ENCODE measurements at regions not wholly inside any gene's neighbourhood (a gene's known extent, or its start where the extent isn't known, plus 50 kb on each side); places are given as distances from the start of the nearest gene placed in this dataset.

GRCh38 chr13:73212482-73212881 is 153.7 kb downstream of the KLF5 start:
- POLR2A ChIA-PET = no interaction called here
- Histone ChIP-seq H3K4me1 (ENCODE audit: insufficient read depth, low read length) (no peaks in the 10 kb centered on the region), H3K27me3 (ENCODE audit: control insufficient read depth in 1 of 2, insufficient read depth in 2 of 2, low read length in 2 of 2) (no peaks in the 10 kb centered on the region), H3K36me3 (ENCODE audit: insufficient read depth, low read length) (no peaks in the 10 kb centered on the region), H3K9me3 (ENCODE audit: control insufficient read depth in 1 of 2, insufficient read depth in 1 of 2, low read length in 2 of 2) (no peaks in the 10 kb centered on the region), H3K4me3 (ENCODE audit: low read length) (no peak overlapping the region), H3K27ac (ENCODE audit: low read depth in 1 of 2, low read length in 2 of 2) (no peak overlapping the region)
- H3K27me3 Mint-ChIP-seq = no peaks in the 10 kb centered on the region
- no peak overlapping the region for H3K27ac Mint-ChIP-seq
- no peak for TF ChIP-seq CTCF (IDR thresholded peaks at IDR 0.05)
- CTCF ChIA-PET = no interaction called here
- H3K4me3 Mint-ChIP-seq = no peak overlapping the region
- no peak for DNase-seq
- peaks cover 14% of the 10 kb centered on the region for H3K4me1 Mint-ChIP-seq (ENCODE audit: low read depth)
- ATAC-seq (ENCODE audit: poor library complexity) = no peak
- no peaks in the 10 kb centered on the region for H3K36me3 Mint-ChIP-seq (ENCODE audit: low read depth)
- intact Hi-C loops (cut with DNase I, micrococcal nuclease) = no loop called here
- no peaks in the 10 kb centered on the region for H3K9me3 Mint-ChIP-seq

GRCh38 chr13:73210218-73210883 is 151.5 kb downstream of the KLF5 start:
- Mint-ChIP-seq H3K4me3 (no peak overlapping the region), H3K27me3 (no peaks in the 10 kb centered on the region), H3K27ac (no peak overlapping the region), H3K36me3 (ENCODE audit: low read depth) (no peaks in the 10 kb centered on the region), H3K4me1 (ENCODE audit: low read depth) (peaks cover 14% of the 10 kb centered on the region), H3K9me3 (no peaks in the 10 kb centered on the region)
- CTCF ChIA-PET = no interaction called here
- ATAC-seq (ENCODE audit: poor library complexity) = no peak
- TF ChIP-seq CTCF (IDR thresholded peaks at IDR 0.05) = no peak
- Histone ChIP-seq H3K9me3 (ENCODE audit: control insufficient read depth in 1 of 2, insufficient read depth in 1 of 2, low read length in 2 of 2) (no peaks in the 10 kb centered on the region), H3K4me3 (ENCODE audit: low read length) (no peak overlapping the region), H3K36me3 (ENCODE audit: insufficient read depth, low read length) (no peaks in the 10 kb centered on the region), H3K27ac (ENCODE audit: low read depth in 1 of 2, low read length in 2 of 2) (no peak overlapping the region), H3K4me1 (ENCODE audit: insufficient read depth, low read length) (no peaks in the 10 kb centered on the region), H3K27me3 (ENCODE audit: control insufficient read depth in 1 of 2, insufficient read depth in 2 of 2, low read length in 2 of 2) (no peaks in the 10 kb centered on the region)
- DNase-seq = no peak
- POLR2A ChIA-PET = no interaction called here
- intact Hi-C loops (cut with DNase I, micrococcal nuclease) = no loop called here

GRCh38 chr13:73204952-73205351 is 146.1 kb downstream of the KLF5 start:
- Mint-ChIP-seq H3K4me1 (ENCODE audit: low read depth) (no peaks in the 10 kb centered on the region), H3K27me3 (peaks cover 5% of the 10 kb centered on the region), H3K4me3 (no peak overlapping the region), H3K27ac (no peak overlapping the region), H3K36me3 (ENCODE audit: low read depth) (no peaks in the 10 kb centered on the region), H3K9me3 (no peaks in the 10 kb centered on the region)
- POLR2A ChIA-PET = interaction anchor here (0.6 kb wide), 1 partner anchor 834 kb away, joined by 3 read pairs; no protein-coding TSS in a partner anchor
- no peaks in the 10 kb centered on the region for H3K4me1 ChIP-seq (ENCODE audit: insufficient read depth, low read length)
- ATAC-seq (ENCODE audit: poor library complexity) = no peak
- intact Hi-C loops (cut with DNase I, micrococcal nuclease) = no loop called here
- H3K27ac ChIP-seq (ENCODE audit: low read depth in 1 of 2, low read length in 2 of 2) = no peak overlapping the region
- H3K4me3 ChIP-seq (ENCODE audit: low read length) = no peak overlapping the region
- no peaks in the 10 kb centered on the region for H3K27me3 ChIP-seq (ENCODE audit: control insufficient read depth in 1 of 2, insufficient read depth in 2 of 2, low read length in 2 of 2)
- DNase-seq = no peak
- CTCF ChIA-PET = no interaction called here
- no peaks in the 10 kb centered on the region for H3K9me3 ChIP-seq (ENCODE audit: control insufficient read depth in 1 of 2, insufficient read depth in 1 of 2, low read length in 2 of 2)
- no peaks in the 10 kb centered on the region for H3K36me3 ChIP-seq (ENCODE audit: insufficient read depth, low read length)
- no peak for TF ChIP-seq CTCF (IDR thresholded peaks at IDR 0.05)
